ENCODE measurements at regions not wholly inside any gene's neighbourhood (a gene's known extent, or its start where the extent isn't known, plus 50 kb on each side); places are given as distances from the start of the nearest gene placed in this dataset.
A peak's percentile ranks its signal among the peaks of the same experiment; 100 is the strongest.
"Not testable (repeated sequence)": the region's sequence is repeated elsewhere in the genome, so short reads cannot be mapped to it uniquely, and the experiment has no call there.

GRCh38 chr16:80250381-80250780 lies 290.4 kb upstream of the DYNLRB2 start:
- no peak for DNase-seq

GRCh38 chr16:80243303-80243702 lies 297.5 kb upstream of the DYNLRB2 start:
- not testable (repeated sequence) for DNase-seq

- not testable (repeated sequence) for DNase-seq
These were observed 298.5 kb upstream of the DYNLRB2 start for GRCh38 chr16:80242279-80242678.

GRCh38 chr16:80233097-80233835 lies 307.5 kb upstream of the DYNLRB2 start:
- DNase-seq: no peak

GRCh38 chr16:80231888-80232287 lies 308.9 kb upstream of the DYNLRB2 start:
- no peak for DNase-seq

GRCh38 chr16:80231121-80231520 lies 309.7 kb upstream of the DYNLRB2 start:
- no peak for DNase-seq

GRCh38 chr16:80230328-80231120 lies 310.3 kb upstream of the DYNLRB2 start:
- DNase-seq: no peak

GRCh38 chr16:80226499-80226898 lies 314.3 kb upstream of the DYNLRB2 start:
- no peak for DNase-seq

- no peak for DNase-seq
These were observed 330.0 kb upstream of the DYNLRB2 start for GRCh38 chr16:80210787-80211186.

- DNase-seq: no peak
These were observed 332.1 kb upstream of the DYNLRB2 start for GRCh38 chr16:80208743-80209142.

- no peak for DNase-seq
These were observed 332.8 kb upstream of the DYNLRB2 start for GRCh38 chr16:80208015-80208414.

- DNase-seq: no peak
These were observed 337.0 kb upstream of the DYNLRB2 start for GRCh38 chr16:80203821-80204220.

GRCh38 chr16:80202831-80203413 lies 337.9 kb upstream of the DYNLRB2 start:
- no peak for DNase-seq

GRCh38 chr16:80200079-80200478 lies 340.7 kb upstream of the DYNLRB2 start:
- DNase-seq: no peak

GRCh38 chr16:80199614-80200013 lies 341.2 kb upstream of the DYNLRB2 start:
- DNase-seq: no peak

GRCh38 chr16:80198311-80199299 lies 342.2 kb upstream of the DYNLRB2 start:
- peak; percentile 99 for DNase-seq

- DNase-seq: no peak
These were observed 343.0 kb upstream of the DYNLRB2 start for GRCh38 chr16:80197741-80198201.

GRCh38 chr16:80191928-80192327 lies 348.9 kb upstream of the DYNLRB2 start:
- no peak for DNase-seq

- DNase-seq: no peak
These were observed 351.2 kb upstream of the DYNLRB2 start for GRCh38 chr16:80189476-80190175.

GRCh38 chr16:80176114-80176513 lies 364.7 kb upstream of the DYNLRB2 start:
- no peak for DNase-seq

GRCh38 chr16:80175011-80175410 lies 365.8 kb upstream of the DYNLRB2 start:
- DNase-seq: no peak

GRCh38 chr16:80174416-80174815 lies 366.4 kb upstream of the DYNLRB2 start:
- no peak for DNase-seq

All from NCI-H748 treated with DMSO at 0.1 percent for 48 hours (cell line).